SU-DHL-6 (cell line): ENCODE measurements at regions not wholly inside any gene's neighbourhood (a gene's known extent, or its start where the extent isn't known, plus 50 kb on each side); places are given as distances from the start of the nearest gene placed in this dataset.

Source experiments
- EZH2phosphoT487 ChIP-seq: fragments of 200-600 bp; sonication (generic), shearing (Covaris generic); conservative IDR thresholded peaks from 2 replicates; pipeline ENCODE4 v1.6.1; 2018; ENCODE audit warnings: mild to moderate bottlenecking, antibody characterized with exemption, low read length, moderate library complexity, mixed read lengths
- TF ChIP-seq, protein P1 (sequence below): fragments of 200-600 bp; sonication (generic); IDR thresholded peaks from one replicate; pipeline ENCODE4 v1.5.1; 2017; ENCODE audit warnings: antibody characterized with exemption, mild to moderate bottlenecking, low read length, moderate library complexity; ENCODE audit not compliant: insufficient read depth, poor library complexity, severe bottlenecking

DNA sequence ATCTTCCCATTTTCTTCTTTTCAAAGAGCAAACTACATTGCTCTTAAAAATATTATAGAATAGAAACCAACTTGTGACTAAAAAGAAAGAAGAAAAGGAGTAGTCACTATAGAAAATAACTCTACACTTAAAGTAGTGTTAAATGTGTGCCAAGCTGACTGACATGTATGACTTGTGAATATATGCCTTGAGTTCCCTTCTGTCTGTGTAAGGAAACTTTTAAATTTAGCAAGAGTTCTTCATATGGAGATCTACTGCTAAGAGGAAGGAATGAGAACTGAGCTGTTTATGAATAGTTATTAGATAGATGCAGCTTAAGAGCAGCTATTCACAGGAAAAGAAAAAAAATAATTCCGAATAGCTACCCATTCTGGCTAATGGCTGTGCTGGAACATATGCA lies 1221.7 kb upstream of the ZEB2 start:
- TF ChIP-seq, protein P1, sequence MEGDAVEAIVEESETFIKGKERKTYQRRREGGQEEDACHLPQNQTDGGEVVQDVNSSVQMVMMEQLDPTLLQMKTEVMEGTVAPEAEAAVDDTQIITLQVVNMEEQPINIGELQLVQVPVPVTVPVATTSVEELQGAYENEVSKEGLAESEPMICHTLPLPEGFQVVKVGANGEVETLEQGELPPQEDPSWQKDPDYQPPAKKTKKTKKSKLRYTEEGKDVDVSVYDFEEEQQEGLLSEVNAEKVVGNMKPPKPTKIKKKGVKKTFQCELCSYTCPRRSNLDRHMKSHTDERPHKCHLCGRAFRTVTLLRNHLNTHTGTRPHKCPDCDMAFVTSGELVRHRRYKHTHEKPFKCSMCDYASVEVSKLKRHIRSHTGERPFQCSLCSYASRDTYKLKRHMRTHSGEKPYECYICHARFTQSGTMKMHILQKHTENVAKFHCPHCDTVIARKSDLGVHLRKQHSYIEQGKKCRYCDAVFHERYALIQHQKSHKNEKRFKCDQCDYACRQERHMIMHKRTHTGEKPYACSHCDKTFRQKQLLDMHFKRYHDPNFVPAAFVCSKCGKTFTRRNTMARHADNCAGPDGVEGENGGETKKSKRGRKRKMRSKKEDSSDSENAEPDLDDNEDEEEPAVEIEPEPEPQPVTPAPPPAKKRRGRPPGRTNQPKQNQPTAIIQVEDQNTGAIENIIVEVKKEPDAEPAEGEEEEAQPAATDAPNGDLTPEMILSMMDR: no peak
- no peak for TF ChIP-seq EZH2phosphoT487
